Neuron (in vitro differentiated cells): ENCODE measurements at regions not wholly inside any gene's neighbourhood (a gene's known extent, or its start where the extent isn't known, plus 50 kb on each side); places are given as distances from the start of the nearest gene placed in this dataset.
"Not testable (repeated sequence)": the region's sequence is repeated elsewhere in the genome, so short reads cannot be mapped to it uniquely, and the experiment has no call there.

Experiments used
- H2AFZ ChIP-seq: one replicate; pipeline ENCODE4 v1.6.1; 2013; ENCODE audit warnings: low read depth, mild to moderate bottlenecking, inconsistent platforms, low read length, moderate library complexity
- H3K27me3 ChIP-seq: one replicate; pipeline ENCODE4 v1.6.1; 2013; ENCODE audit warnings: low read length; ENCODE audit not compliant: insufficient read depth
- H3K36me3 ChIP-seq: one replicate; pipeline ENCODE4 v1.6.1; 2013; ENCODE audit warnings: low read length; ENCODE audit not compliant: insufficient read depth
- H3K4me1 ChIP-seq: one replicate; pipeline ENCODE4 v1.6.1; 2013; ENCODE audit warnings: low read length; ENCODE audit not compliant: insufficient read depth
- H3K4me3 ChIP-seq: 2 replicates; pipeline ENCODE4 v1.5.1; 2013; ENCODE audit warnings: mild to moderate bottlenecking, low read length, moderate library complexity
- H3K9me3 ChIP-seq: one replicate; pipeline ENCODE4 v1.6.1; 2013; ENCODE audit warnings: low read length

GRCh38 chr12:9416346-9416745, 191.4 kb downstream of the KLRB1 start:
- not testable (repeated sequence) for H3K4me1 ChIP-seq, H3K36me3 ChIP-seq, H3K4me3 ChIP-seq, H2AFZ ChIP-seq, H3K9me3 ChIP-seq, H3K27me3 ChIP-seq

GRCh38 chr12:9415898-9416297, 191.8 kb downstream of the KLRB1 start:
- H3K4me3 ChIP-seq, H3K4me1 ChIP-seq, H3K36me3 ChIP-seq, H3K27me3 ChIP-seq, H3K9me3 ChIP-seq, H2AFZ ChIP-seq: not testable (repeated sequence)

GRCh38 chr12:9413862-9414261, 193.9 kb downstream of the KLRB1 start:
- H2AFZ ChIP-seq, H3K36me3 ChIP-seq, H3K9me3 ChIP-seq, H3K4me1 ChIP-seq, H3K4me3 ChIP-seq, H3K27me3 ChIP-seq: not testable (repeated sequence)

GRCh38 chr12:9412459-9412858, 195.3 kb downstream of the KLRB1 start:
- not testable (repeated sequence) for H3K4me3 ChIP-seq, H3K27me3 ChIP-seq, H3K36me3 ChIP-seq

GRCh38 chr12:9411616-9412268, 196.0 kb downstream of the KLRB1 start:
- H2AFZ ChIP-seq, H3K4me3 ChIP-seq, H3K4me1 ChIP-seq, H3K27me3 ChIP-seq, H3K36me3 ChIP-seq, H3K9me3 ChIP-seq: not testable (repeated sequence)

More at GRCh38 chr12:9412459-9412858, 195.3 kb downstream of the KLRB1 start:
- H3K4me1 ChIP-seq, H3K9me3 ChIP-seq, H2AFZ ChIP-seq: not testable (repeated sequence)

- H3K36me3 ChIP-seq, H3K4me1 ChIP-seq, H3K4me3 ChIP-seq, H2AFZ ChIP-seq, H3K9me3 ChIP-seq, H3K27me3 ChIP-seq: not testable (repeated sequence)
Measured at GRCh38 chr12:9407425-9407748, 199.2 kb upstream of the PZP start.

GRCh38 chr12:9406564-9407424, 198.6 kb upstream of the PZP start:
- no peak overlapping the region for H2AFZ ChIP-seq
- no peak overlapping the region for H3K4me3 ChIP-seq
- peaks cover 2% of the 10 kb centered on the region for H3K36me3 ChIP-seq
- H3K27me3 ChIP-seq = no peaks in the 10 kb centered on the region
- no peaks in the 10 kb centered on the region for H3K9me3 ChIP-seq
- H3K4me1 ChIP-seq = no peaks in the 10 kb centered on the region

GRCh38 chr12:9405886-9406563, 197.8 kb upstream of the PZP start:
- H3K4me1 ChIP-seq = no peaks in the 10 kb centered on the region
- peaks cover 2% of the 10 kb centered on the region for H3K36me3 ChIP-seq
- H3K4me3 ChIP-seq = no peak overlapping the region
- no peaks in the 10 kb centered on the region for H3K9me3 ChIP-seq
- H2AFZ ChIP-seq = no peak overlapping the region
- H3K27me3 ChIP-seq = no peaks in the 10 kb centered on the region

- Histone ChIP-seq H2AFZ (no peak overlapping the region), H3K27me3 (no peaks in the 10 kb centered on the region), H3K9me3 (no peaks in the 10 kb centered on the region), H3K4me3 (no peak overlapping the region), H3K4me1 (no peaks in the 10 kb centered on the region), H3K36me3 (peaks cover 2% of the 10 kb centered on the region)
Measured at GRCh38 chr12:9404469-9405260, 196.5 kb upstream of the PZP start.

- peaks cover 2% of the 10 kb centered on the region for H3K36me3 ChIP-seq
- H2AFZ ChIP-seq = no peak overlapping the region
- H3K4me1 ChIP-seq = no peaks in the 10 kb centered on the region
- no peak overlapping the region for H3K4me3 ChIP-seq
- H3K9me3 ChIP-seq = no peaks in the 10 kb centered on the region
- no peaks in the 10 kb centered on the region for H3K27me3 ChIP-seq
Measured at GRCh38 chr12:9404031-9404430, 195.8 kb upstream of the PZP start.

- not testable (repeated sequence) for H3K36me3 ChIP-seq, H3K9me3 ChIP-seq, H3K27me3 ChIP-seq, H3K4me1 ChIP-seq, H2AFZ ChIP-seq, H3K4me3 ChIP-seq
Measured at GRCh38 chr12:9402432-9403040, 194.3 kb upstream of the PZP start.

- not testable (repeated sequence) for H3K4me3 ChIP-seq, H3K36me3 ChIP-seq, H3K9me3 ChIP-seq, H2AFZ ChIP-seq, H3K27me3 ChIP-seq
- peaks cover 10% of the 10 kb centered on the region for H3K4me1 ChIP-seq
Measured at GRCh38 chr12:9396367-9396766, 188.2 kb upstream of the PZP start.

GRCh38 chr12:9395220-9395619, 187.0 kb upstream of the PZP start:
- H2AFZ ChIP-seq, H3K9me3 ChIP-seq, H3K36me3 ChIP-seq, H3K27me3 ChIP-seq, H3K4me3 ChIP-seq: not testable (repeated sequence)
- peaks cover 10% of the 10 kb centered on the region for H3K4me1 ChIP-seq
